ENCODE measurements at regions not wholly inside any gene's neighbourhood (a gene's known extent, or its start where the extent isn't known, plus 50 kb on each side); places are given as distances from the start of the nearest gene placed in this dataset.

- TF ChIP-seq EZH2 (IDR thresholded peaks at IDR 0.05; ENCODE audit: low read length) = no peak
- TF ChIP-seq CTCF (optimal IDR thresholded peaks at IDR 0.05 in 1 of 3, IDR thresholded peaks at IDR 0.05 in 1 of 3, conservative IDR thresholded peaks at IDR 0.05 in 1 of 3; ENCODE audit: extremely low read depth in 1 of 3, insufficient read depth in 2 of 3, low read length in 3 of 3) = no peak
- H3K36me3 ChIP-seq (ENCODE audit: control insufficient read depth in 2 of 2, extremely low read depth in 1 of 2, insufficient read depth in 2 of 2, low read length in 2 of 2) = no peaks in the 10 kb centered on the region
- H2AFZ ChIP-seq (ENCODE audit: control insufficient read depth, low read length) = peak overlapping the region; percentile 30
- no peak overlapping the region for H3K4me3 ChIP-seq (ENCODE audit: control insufficient read depth in 2 of 3, extremely low read depth in 1 of 3, insufficient read depth in 2 of 3, low read depth in 1 of 3, low read length in 3 of 3)
- peak overlapping the region; percentile 39 for H3K4me2 ChIP-seq (ENCODE audit: control insufficient read depth, extremely low read depth, insufficient read depth, low read depth, low read length)
- H4K20me1 ChIP-seq (ENCODE audit: control insufficient read depth, extremely low read depth, insufficient read depth, low read length) = no peaks in the 10 kb centered on the region
- peaks cover 2% of the 10 kb centered on the region for H3K9me3 ChIP-seq (ENCODE audit: control insufficient read depth, low read depth, low read length)
- peak overlapping the region; percentile 59 for H3K9ac ChIP-seq (ENCODE audit: control insufficient read depth, extremely low read depth, insufficient read depth, low read length)
- DNase-seq (ENCODE audit: low read depth, low spot score) (peak; percentile 90), FAIRE-seq (peak; percentile 91)
- H3K27ac ChIP-seq (ENCODE audit: control insufficient read depth, insufficient read depth, low read length) = peak overlapping the region; percentile 95
- dilution Hi-C loops (cut with MboI; ENCODE audit: extremely low pct_ligation_motif_present, low sequenced_read_pairs) = no loop called here
- H3K27me3 ChIP-seq (ENCODE audit: control insufficient read depth, extremely low read depth, insufficient read depth, low read length) = no peaks in the 10 kb centered on the region
- H3K4me1 ChIP-seq (ENCODE audit: control insufficient read depth, extremely low read depth, insufficient read depth, low read length) = peaks cover 51% of the 10 kb centered on the region
- no peaks in the 10 kb centered on the region for H3K79me2 ChIP-seq (ENCODE audit: control insufficient read depth, insufficient read depth, low read length)
- no peaks in the 10 kb centered on the region for H3K9me1 ChIP-seq (ENCODE audit: control insufficient read depth, extremely low read depth, insufficient read depth, low read length)
These were observed 81.3 kb upstream of the KAZN start for GRCh38 chr1:14516974-14517840.

- FAIRE-seq = no peak
- dilution Hi-C loops (cut with MboI; ENCODE audit: extremely low pct_ligation_motif_present, low sequenced_read_pairs) = no loop called here
- TF ChIP-seq CTCF (optimal IDR thresholded peaks at IDR 0.05 in 1 of 3, IDR thresholded peaks at IDR 0.05 in 1 of 3, conservative IDR thresholded peaks at IDR 0.05 in 1 of 3; ENCODE audit: extremely low read depth in 1 of 3, insufficient read depth in 2 of 3, low read length in 3 of 3) (no peak), EZH2 (IDR thresholded peaks at IDR 0.05; ENCODE audit: low read length) (no peak)
- Histone ChIP-seq H3K9me3 (ENCODE audit: control insufficient read depth, low read depth, low read length) (peaks cover 2% of the 10 kb centered on the region), H3K27me3 (ENCODE audit: control insufficient read depth, extremely low read depth, insufficient read depth, low read length) (no peaks in the 10 kb centered on the region), H4K20me1 (ENCODE audit: control insufficient read depth, extremely low read depth, insufficient read depth, low read length) (no peaks in the 10 kb centered on the region), H3K9me1 (ENCODE audit: control insufficient read depth, extremely low read depth, insufficient read depth, low read length) (no peaks in the 10 kb centered on the region), H3K4me3 (ENCODE audit: control insufficient read depth in 2 of 3, extremely low read depth in 1 of 3, insufficient read depth in 2 of 3, low read depth in 1 of 3, low read length in 3 of 3) (no peak overlapping the region), H3K9ac (ENCODE audit: control insufficient read depth, extremely low read depth, insufficient read depth, low read length) (peak overlapping the region; percentile 59), H3K4me2 (ENCODE audit: control insufficient read depth, extremely low read depth, insufficient read depth, low read depth, low read length) (peak overlapping the region; percentile 39), H2AFZ (ENCODE audit: control insufficient read depth, low read length) (peak overlapping the region; percentile 30), H3K36me3 (ENCODE audit: control insufficient read depth in 2 of 2, extremely low read depth in 1 of 2, insufficient read depth in 2 of 2, low read length in 2 of 2) (no peaks in the 10 kb centered on the region), H3K79me2 (ENCODE audit: control insufficient read depth, insufficient read depth, low read length) (no peaks in the 10 kb centered on the region), H3K4me1 (ENCODE audit: control insufficient read depth, extremely low read depth, insufficient read depth, low read length) (peaks cover 57% of the 10 kb centered on the region), H3K27ac (ENCODE audit: control insufficient read depth, insufficient read depth, low read length) (peak overlapping the region; percentile 95)
- DNase-seq (ENCODE audit: low read depth, low spot score) = no peak
These were observed 80.7 kb upstream of the KAZN start for GRCh38 chr1:14517841-14518180.
